Smooth muscle cell (in vitro differentiated cells): ENCODE measurements at regions not wholly inside any gene's neighbourhood (a gene's known extent, or its start where the extent isn't known, plus 50 kb on each side); places are given as distances from the start of the nearest gene placed in this dataset.

Experiments
- DNase-seq: peaks from one replicate; lab custom pipeline; 2025; ENCODE audit not compliant: unreplicated experiment; lab: John Stamatoyannopoulos, UW
- H2AFZ ChIP-seq: fragments of 200-600 bp; sonication (generic); 2 replicates; pipeline ENCODE4 v1.6.0; 2016; ENCODE audit warnings: antibody characterized with exemption, low read depth, mild to moderate bottlenecking
- H3F3A ChIP-seq: fragments of 200-600 bp; sonication (generic); 2 replicates; pipeline ENCODE4 v1.6.0; 2017; ENCODE audit warnings: antibody characterized with exemption, low read depth
- H3K27ac ChIP-seq: fragments of 200-600 bp; sonication (generic); 2 replicates; pipeline ENCODE4 v1.5.1; 2016; ENCODE audit warnings: low read depth, mild to moderate bottlenecking
- H3K27me3 ChIP-seq: fragments of 200-600 bp; sonication (generic); 2 replicates; pipeline ENCODE4 v1.6.1; 2016; ENCODE audit warnings: low read depth, mild to moderate bottlenecking
- H3K36me3 ChIP-seq: fragments of 200-600 bp; sonication (generic); 2 replicates; pipeline ENCODE4 v1.5.1; 2016; ENCODE audit warnings: low read depth
- H3K4me1 ChIP-seq: fragments of 200-600 bp; sonication (generic); 2 replicates; pipeline ENCODE4 v1.5.1; 2016; ENCODE audit warnings: low read depth
- H3K4me2 ChIP-seq: fragments of 200-600 bp; sonication (generic); 2 replicates; pipeline ENCODE4 v1.6.0; 2016; ENCODE audit warnings: mild to moderate bottlenecking
- H3K4me3 ChIP-seq: fragments of 200-600 bp; sonication (generic); 2 replicates; pipeline ENCODE4 v1.5.1; 2016; ENCODE audit warnings: mild to moderate bottlenecking
- H3K79me2 ChIP-seq: fragments of 200-600 bp; sonication (generic); 2 replicates; pipeline ENCODE4 v1.6.0; 2016; ENCODE audit warnings: low read depth, mild to moderate bottlenecking
- H3K9ac ChIP-seq: fragments of 200-600 bp; sonication (generic); 2 replicates; pipeline ENCODE4 v1.6.0; 2016; ENCODE audit warnings: low read depth
- H3K9me3 ChIP-seq: fragments of 200-600 bp; sonication (generic); replicated peaks from 2 replicates; pipeline ENCODE4 v1.5.1; 2016; ENCODE audit warnings: low read depth
- H4K20me1 ChIP-seq: fragments of 200-600 bp; sonication (generic); 2 replicates; pipeline ENCODE4 v1.6.0; 2016; ENCODE audit warnings: low read depth
- CTCF ChIP-seq: fragments of 200-600 bp; sonication (generic); IDR thresholded peaks from 2 replicates; pipeline ENCODE4 v1.5.1; 2017; ENCODE audit warnings: borderline replicate concordance, mild to moderate bottlenecking, antibody characterized with exemption; ENCODE audit not compliant: insufficient read depth, poor library complexity, severe bottlenecking
- WGBS: methylation state at CpG from one replicate; pipeline ENCODE4 v1.1.7; 2016; ENCODE audit warnings: low lambda C conversion rate; 5-methylcytosine and 5-hydroxymethylcytosine counted together

GRCh38 chr10:36899652-36900051, 225.7 kb upstream of the ANKRD30A start:
- no peaks in the 10 kb centered on the region for H3K4me1 ChIP-seq
- no peak overlapping the region for H3K4me2 ChIP-seq
- H4K20me1 ChIP-seq = no peaks in the 10 kb centered on the region
- DNase-seq = no peak
- WGBS = 73% methylated on average over 5 of the region's 5 CpGs
- no peak overlapping the region for H3K4me3 ChIP-seq
- H3K27ac ChIP-seq = no peak overlapping the region
- H3F3A ChIP-seq = no peaks in the 10 kb centered on the region
- H2AFZ ChIP-seq = no peak overlapping the region
- no peaks in the 10 kb centered on the region for H3K36me3 ChIP-seq
- H3K9me3 ChIP-seq = no peaks in the 10 kb centered on the region
- H3K27me3 ChIP-seq = no peaks in the 10 kb centered on the region
- no peak for TF ChIP-seq CTCF
- no peak overlapping the region for H3K9ac ChIP-seq
- no peaks in the 10 kb centered on the region for H3K79me2 ChIP-seq

GRCh38 chr10:36888925-36889573, 236.3 kb upstream of the ANKRD30A start:
- 30% methylated on average over 6 of the region's 6 CpGs for WGBS
- Histone ChIP-seq H3K4me2 (no peak overlapping the region), H3K9ac (no peak overlapping the region), H4K20me1 (no peaks in the 10 kb centered on the region), H3K27ac (no peak overlapping the region), H3K4me3 (no peak overlapping the region), H3F3A (no peaks in the 10 kb centered on the region), H3K4me1 (no peaks in the 10 kb centered on the region), H3K79me2 (no peaks in the 10 kb centered on the region), H3K36me3 (no peaks in the 10 kb centered on the region), H3K27me3 (no peaks in the 10 kb centered on the region), H2AFZ (no peak overlapping the region), H3K9me3 (no peaks in the 10 kb centered on the region)
- no peak for DNase-seq
- TF ChIP-seq CTCF = peak; percentile 42

GRCh38 chr10:36886303-36886891, 239.0 kb upstream of the ANKRD30A start:
- Histone ChIP-seq H4K20me1 (no peaks in the 10 kb centered on the region), H3K4me3 (no peak overlapping the region), H3K27me3 (no peaks in the 10 kb centered on the region), H3K9me3 (no peaks in the 10 kb centered on the region), H3F3A (no peaks in the 10 kb centered on the region), H3K27ac (no peak overlapping the region), H2AFZ (no peak overlapping the region), H3K79me2 (no peaks in the 10 kb centered on the region), H3K4me2 (no peak overlapping the region), H3K36me3 (no peaks in the 10 kb centered on the region), H3K9ac (no peak overlapping the region), H3K4me1 (no peaks in the 10 kb centered on the region)
- no peak for DNase-seq
- TF ChIP-seq CTCF = no peak
- 74% methylated on average over 8 of the region's 8 CpGs for WGBS

GRCh38 chr10:36885746-36886145, 239.7 kb upstream of the ANKRD30A start:
- no peaks in the 10 kb centered on the region for H3K36me3 ChIP-seq
- no peak for TF ChIP-seq CTCF
- H4K20me1 ChIP-seq = no peaks in the 10 kb centered on the region
- H3F3A ChIP-seq = no peaks in the 10 kb centered on the region
- no peak overlapping the region for H3K4me2 ChIP-seq
- H3K9ac ChIP-seq = no peak overlapping the region
- no peak for DNase-seq
- WGBS = 83% methylated on average over 5 of the region's 5 CpGs
- H3K9me3 ChIP-seq = no peaks in the 10 kb centered on the region
- no peak overlapping the region for H3K4me3 ChIP-seq
- no peaks in the 10 kb centered on the region for H3K79me2 ChIP-seq
- H2AFZ ChIP-seq = no peak overlapping the region
- no peak overlapping the region for H3K27ac ChIP-seq
- no peaks in the 10 kb centered on the region for H3K4me1 ChIP-seq
- H3K27me3 ChIP-seq = no peaks in the 10 kb centered on the region
